NCI-H345 treated with DMSO at 0.1 percent for 48 hours (cell line): ENCODE measurements at regions not wholly inside any gene's neighbourhood (a gene's known extent, or its start where the extent isn't known, plus 50 kb on each side); places are given as distances from the start of the nearest gene placed in this dataset.

Experiments used
- DNase-seq: peaks from one replicate; lab custom pipeline; 2025; ENCODE audit not compliant: unreplicated experiment; lab: John Stamatoyannopoulos, UW

- DNase-seq: no peak
Observed at GRCh38 chr7:26598867-26599266, 265.5 kb downstream of the SKAP2 start.

- DNase-seq: no peak
Observed at GRCh38 chr7:26599982-26600381, 264.4 kb downstream of the SKAP2 start.

GRCh38 chr7:26600411-26600810 is 264.0 kb downstream of the SKAP2 start:
- no peak for DNase-seq

- no peak for DNase-seq
Observed at GRCh38 chr7:26603631-26604030, 260.8 kb downstream of the SKAP2 start.

GRCh38 chr7:26608402-26608801 is 256.0 kb downstream of the SKAP2 start:
- DNase-seq: no peak

- DNase-seq: no peak
Observed at GRCh38 chr7:26609082-26609481, 255.3 kb downstream of the SKAP2 start.

- no peak for DNase-seq
Observed at GRCh38 chr7:26609532-26609931, 254.9 kb downstream of the SKAP2 start.

- no peak for DNase-seq
Observed at GRCh38 chr7:26612742-26613141, 251.6 kb downstream of the SKAP2 start.

- no peak for DNase-seq
Observed at GRCh38 chr7:26614503-26614902, 249.9 kb downstream of the SKAP2 start.

- no peak for DNase-seq
Observed at GRCh38 chr7:26616235-26616634, 248.2 kb downstream of the SKAP2 start.

- DNase-seq: no peak
Observed at GRCh38 chr7:26617066-26617465, 247.3 kb downstream of the SKAP2 start.
